Astrocyte (in vitro differentiated cells and primary cell): ENCODE measurements at regions not wholly inside any gene's neighbourhood (a gene's known extent, or its start where the extent isn't known, plus 50 kb on each side); places are given as distances from the start of the nearest gene placed in this dataset.

Experiments
- DNase-seq: peaks from one replicate; pipeline ENCODE4 v3.0.0-alpha.2; 2010; ENCODE audit warnings: low read depth
- FAIRE-seq: peaks from 2 replicates; lab custom pipeline; 2011; peaks lifted over from hg19 to GRCh38; lab: Jason Lieb, UNC
- H2AFZ ChIP-seq: 2 replicates; pipeline ENCODE4 v1.6.0; 2012; ENCODE audit warnings: low read depth, low read length, inconsistent platforms
- H3K27ac ChIP-seq: 2 replicates; pipeline ENCODE4 v1.5.1; 2011; ENCODE audit warnings: low read depth, low read length, inconsistent platforms
- H3K27me3 ChIP-seq: 2 replicates; pipeline ENCODE4 v1.6.0; 2011; ENCODE audit warnings: low read length, inconsistent platforms; ENCODE audit not compliant: insufficient read depth
- H3K36me3 ChIP-seq: 2 replicates; pipeline ENCODE4 v1.5.1; 2011; ENCODE audit warnings: low read length, inconsistent platforms; ENCODE audit not compliant: insufficient read depth
- H3K4me1 ChIP-seq: 2 replicates; pipeline ENCODE4 v1.5.1; 2011; ENCODE audit warnings: low read length, inconsistent platforms; ENCODE audit not compliant: insufficient read depth
- H3K4me2 ChIP-seq: 2 replicates; pipeline ENCODE4 v1.6.0; 2012; ENCODE audit warnings: low read length, inconsistent platforms
- H3K4me3 ChIP-seq: 2 replicates; pipeline ENCODE4 v1.5.1; 2011; ENCODE audit warnings: low read depth, mild to moderate bottlenecking, low read length, inconsistent platforms; ENCODE audit not compliant: insufficient read depth
- H3K79me2 ChIP-seq: 2 replicates; pipeline ENCODE4 v1.6.0; 2012; ENCODE audit warnings: mild to moderate bottlenecking, low read length, inconsistent platforms; ENCODE audit not compliant: insufficient read depth
- H3K9ac ChIP-seq: 2 replicates; pipeline ENCODE4 v1.6.0; 2012; ENCODE audit warnings: mild to moderate bottlenecking, low read length, inconsistent platforms
- H3K9me3 ChIP-seq: 2 replicates; pipeline ENCODE4 v1.5.1; 2012; ENCODE audit warnings: low read depth, mild to moderate bottlenecking, low read length, inconsistent platforms; ENCODE audit not compliant: insufficient read depth
- H4K20me1 ChIP-seq: 2 replicates; pipeline ENCODE4 v1.6.0; 2012; ENCODE audit warnings: low read length, inconsistent platforms; ENCODE audit not compliant: insufficient read depth
- H3K27ac Mint-ChIP-seq: one replicate; pipeline ENCODE4 v1.8.0; 2021; ENCODE audit warnings: mild to moderate bottlenecking, mixed read lengths; ENCODE audit not compliant: unreplicated experiment
- H3K27me3 Mint-ChIP-seq: one replicate; pipeline ENCODE4 v1.8.0; 2021; ENCODE audit warnings: low read depth, mixed read lengths; ENCODE audit not compliant: unreplicated experiment
- H3K36me3 Mint-ChIP-seq: one replicate; pipeline ENCODE4 v1.8.0; 2021; ENCODE audit warnings: low read depth, mixed read lengths; ENCODE audit not compliant: unreplicated experiment
- H3K4me1 Mint-ChIP-seq: one replicate; pipeline ENCODE4 v1.8.0; 2021; ENCODE audit warnings: low read depth, mixed read lengths; ENCODE audit not compliant: unreplicated experiment
- H3K4me3 Mint-ChIP-seq: one replicate; pipeline ENCODE4 v1.8.0; 2021; ENCODE audit warnings: mild to moderate bottlenecking, moderate library complexity, mixed read lengths; ENCODE audit not compliant: unreplicated experiment
- H3K9me3 Mint-ChIP-seq: one replicate; pipeline ENCODE4 v1.8.0; 2021; ENCODE audit warnings: mild to moderate bottlenecking, mixed read lengths; ENCODE audit not compliant: unreplicated experiment
- CTCF ChIP-seq: IDR thresholded peaks from 2 replicates; pipeline ENCODE4 v1.5.1; 2011; ENCODE audit warnings: low read depth, mild to moderate bottlenecking, inconsistent platforms, low read length, moderate library complexity; ENCODE audit not compliant: insufficient read depth
- EZH2 ChIP-seq: IDR thresholded peaks from 2 replicates; pipeline ENCODE4 v1.6.1; 2012; ENCODE audit warnings: mild to moderate bottlenecking, low read length, inconsistent platforms; ENCODE audit not compliant: insufficient read depth

- Histone ChIP-seq H4K20me1 (no peaks in the 10 kb centered on the region), H3K4me2 (no peak overlapping the region), H2AFZ (no peak overlapping the region), H3K27me3 (no peaks in the 10 kb centered on the region), H3K9ac (no peak overlapping the region), H3K36me3 (no peaks in the 10 kb centered on the region), H3K9me3 (no peaks in the 10 kb centered on the region), H3K79me2 (no peaks in the 10 kb centered on the region), H3K4me3 (no peak overlapping the region), H3K4me1 (no peaks in the 10 kb centered on the region), H3K27ac (no peak overlapping the region)
- Mint-ChIP-seq H3K4me1 (no peaks in the 10 kb centered on the region), H3K36me3 (no peaks in the 10 kb centered on the region), H3K9me3 (no peaks in the 10 kb centered on the region), H3K4me3 (no peak overlapping the region), H3K27ac (no peak overlapping the region), H3K27me3 (no peaks in the 10 kb centered on the region)
- FAIRE-seq: no peak
- DNase-seq: no peak
- TF ChIP-seq CTCF (no peak), EZH2 (no peak)
Observed at GRCh38 chr14:48247977-48248376, 572.6 kb upstream of the MDGA2 start.

GRCh38 chr14:48243900-48244299 is 568.5 kb upstream of the MDGA2 start:
- Histone ChIP-seq H4K20me1 (no peaks in the 10 kb centered on the region), H3K79me2 (no peaks in the 10 kb centered on the region), H3K4me3 (no peak overlapping the region), H2AFZ (no peak overlapping the region), H3K27me3 (no peaks in the 10 kb centered on the region), H3K9me3 (no peaks in the 10 kb centered on the region), H3K36me3 (no peaks in the 10 kb centered on the region), H3K4me1 (no peaks in the 10 kb centered on the region), H3K4me2 (no peak overlapping the region), H3K9ac (no peak overlapping the region), H3K27ac (no peak overlapping the region)
- Mint-ChIP-seq H3K27ac (no peak overlapping the region), H3K27me3 (no peaks in the 10 kb centered on the region), H3K4me1 (no peaks in the 10 kb centered on the region), H3K9me3 (no peaks in the 10 kb centered on the region), H3K36me3 (no peaks in the 10 kb centered on the region), H3K4me3 (no peak overlapping the region)
- no peak for DNase-seq
- no peak for FAIRE-seq
- TF ChIP-seq EZH2 (no peak), CTCF (no peak)

GRCh38 chr14:48229091-48229490 is 553.7 kb upstream of the MDGA2 start:
- H3K27me3 Mint-ChIP-seq: no peaks in the 10 kb centered on the region
- TF ChIP-seq CTCF: no peak
- H3K4me1 Mint-ChIP-seq: no peaks in the 10 kb centered on the region
- no peak overlapping the region for H3K4me3 ChIP-seq
- H3K9me3 Mint-ChIP-seq: no peaks in the 10 kb centered on the region
- no peaks in the 10 kb centered on the region for H3K36me3 Mint-ChIP-seq
- no peaks in the 10 kb centered on the region for H4K20me1 ChIP-seq
- no peak overlapping the region for H3K27ac Mint-ChIP-seq
- H2AFZ ChIP-seq: no peak overlapping the region
- no peak overlapping the region for H3K27ac ChIP-seq
- H3K27me3 ChIP-seq: no peaks in the 10 kb centered on the region
- no peak overlapping the region for H3K4me3 Mint-ChIP-seq
- H3K4me2 ChIP-seq: no peak overlapping the region
- FAIRE-seq (no peak), DNase-seq (no peak)
- H3K36me3 ChIP-seq: no peaks in the 10 kb centered on the region
- no peaks in the 10 kb centered on the region for H3K79me2 ChIP-seq
- H3K9me3 ChIP-seq: no peaks in the 10 kb centered on the region
- no peak overlapping the region for H3K9ac ChIP-seq
- no peaks in the 10 kb centered on the region for H3K4me1 ChIP-seq
